ENCODE measurements at regions not wholly inside any gene's neighbourhood (a gene's known extent, or its start where the extent isn't known, plus 50 kb on each side); places are given as distances from the start of the nearest gene placed in this dataset.
"Not testable (repeated sequence)": the region's sequence is repeated elsewhere in the genome, so short reads cannot be mapped to it uniquely, and the experiment has no call there.

DNA sequence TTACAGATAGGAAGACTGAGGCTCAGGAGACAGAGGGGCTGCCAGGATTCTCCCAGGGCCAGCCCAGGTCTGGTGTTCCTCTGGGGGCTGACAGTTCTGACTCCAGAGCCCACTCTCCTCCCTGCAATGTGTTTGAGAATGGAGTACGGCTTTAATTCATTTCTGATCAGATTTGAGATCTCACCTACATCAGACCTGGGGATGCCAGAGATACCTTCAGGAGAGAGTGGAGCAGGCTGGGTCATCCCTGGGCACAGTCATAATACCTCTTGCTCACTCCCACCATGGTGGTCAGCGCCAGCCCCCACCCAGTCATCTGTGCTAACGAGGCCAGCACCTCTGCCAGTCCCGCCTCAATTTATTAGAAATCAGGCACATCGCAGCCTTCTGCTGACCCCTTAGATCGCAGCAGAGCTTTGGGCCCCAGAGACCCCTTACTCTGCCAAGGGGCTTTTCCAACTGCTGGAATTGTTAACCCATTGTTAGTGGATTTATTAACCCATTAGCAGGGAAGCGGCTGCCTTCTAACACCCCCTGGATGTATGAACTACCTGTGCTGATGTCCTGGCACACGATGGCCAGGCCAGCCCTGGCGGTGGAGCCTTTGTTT is 352.1 kb downstream of the MATN1 start:
- TF ChIP-seq, protein P1, sequence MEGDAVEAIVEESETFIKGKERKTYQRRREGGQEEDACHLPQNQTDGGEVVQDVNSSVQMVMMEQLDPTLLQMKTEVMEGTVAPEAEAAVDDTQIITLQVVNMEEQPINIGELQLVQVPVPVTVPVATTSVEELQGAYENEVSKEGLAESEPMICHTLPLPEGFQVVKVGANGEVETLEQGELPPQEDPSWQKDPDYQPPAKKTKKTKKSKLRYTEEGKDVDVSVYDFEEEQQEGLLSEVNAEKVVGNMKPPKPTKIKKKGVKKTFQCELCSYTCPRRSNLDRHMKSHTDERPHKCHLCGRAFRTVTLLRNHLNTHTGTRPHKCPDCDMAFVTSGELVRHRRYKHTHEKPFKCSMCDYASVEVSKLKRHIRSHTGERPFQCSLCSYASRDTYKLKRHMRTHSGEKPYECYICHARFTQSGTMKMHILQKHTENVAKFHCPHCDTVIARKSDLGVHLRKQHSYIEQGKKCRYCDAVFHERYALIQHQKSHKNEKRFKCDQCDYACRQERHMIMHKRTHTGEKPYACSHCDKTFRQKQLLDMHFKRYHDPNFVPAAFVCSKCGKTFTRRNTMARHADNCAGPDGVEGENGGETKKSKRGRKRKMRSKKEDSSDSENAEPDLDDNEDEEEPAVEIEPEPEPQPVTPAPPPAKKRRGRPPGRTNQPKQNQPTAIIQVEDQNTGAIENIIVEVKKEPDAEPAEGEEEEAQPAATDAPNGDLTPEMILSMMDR (IDR thresholded peaks at IDR 0.05; ENCODE audit: insufficient read depth, missing control alignments): no peak
- DNase-seq (ENCODE audit: insufficient read length, low spot score): no peak
- no peak for FAIRE-seq

DNA sequence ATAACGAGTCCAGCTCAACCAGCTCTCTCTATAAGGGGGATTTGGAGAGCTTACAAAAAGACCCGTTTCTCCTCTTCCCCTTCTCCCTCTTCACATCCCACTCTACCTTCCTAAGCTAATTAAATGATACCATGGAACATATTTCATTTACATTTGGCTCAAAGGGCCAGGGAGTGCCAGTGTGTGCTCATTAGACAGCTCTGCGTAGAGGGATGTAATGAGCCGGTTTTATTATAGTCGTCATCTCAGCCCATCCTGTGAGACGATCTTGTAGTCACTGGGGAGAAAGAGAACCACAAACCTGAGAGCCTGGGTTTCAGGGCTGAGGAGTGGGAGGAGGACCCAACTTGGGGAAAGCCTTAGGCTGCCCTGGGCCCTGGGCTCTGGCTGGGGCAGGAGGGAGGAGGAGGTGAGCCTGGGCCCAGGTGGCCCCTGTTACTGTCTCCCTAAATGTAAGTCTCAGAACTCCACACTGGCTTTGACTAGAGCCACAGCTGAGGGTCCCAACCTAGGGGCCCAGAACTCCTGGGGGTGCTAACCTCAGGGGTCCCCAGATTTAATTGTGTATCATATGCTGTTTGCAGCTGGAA is 354.6 kb downstream of the MATN1 start:
- FAIRE-seq (no peak), DNase-seq (ENCODE audit: insufficient read length, low spot score) (no peak)
- TF ChIP-seq, protein P1 (IDR thresholded peaks at IDR 0.05; ENCODE audit: insufficient read depth, missing control alignments): no peak

DNA sequence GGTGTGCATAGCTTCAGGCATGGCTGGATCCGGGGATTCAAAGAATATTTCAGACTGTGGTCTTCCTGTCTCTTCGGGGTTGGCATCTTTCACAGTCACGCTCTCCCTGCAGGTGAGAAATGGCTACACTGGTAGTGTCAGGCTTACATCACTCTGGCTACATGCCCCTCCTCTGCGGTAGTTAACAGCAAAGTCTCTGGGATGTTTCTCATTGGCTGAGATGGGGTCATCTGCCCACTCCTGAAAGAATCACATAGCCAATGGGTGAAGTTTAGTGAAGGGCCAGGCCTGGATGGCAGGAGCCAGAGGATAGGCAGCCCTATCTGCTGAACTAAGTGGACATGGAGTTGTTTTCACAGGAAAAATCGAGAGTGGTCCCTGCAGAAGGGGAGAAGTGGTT is 356.5 kb downstream of the MATN1 start:
- FAIRE-seq (no peak), DNase-seq (ENCODE audit: insufficient read length, low spot score) (no peak)
- TF ChIP-seq, protein P1 (IDR thresholded peaks at IDR 0.05; ENCODE audit: insufficient read depth, missing control alignments): no peak

DNA sequence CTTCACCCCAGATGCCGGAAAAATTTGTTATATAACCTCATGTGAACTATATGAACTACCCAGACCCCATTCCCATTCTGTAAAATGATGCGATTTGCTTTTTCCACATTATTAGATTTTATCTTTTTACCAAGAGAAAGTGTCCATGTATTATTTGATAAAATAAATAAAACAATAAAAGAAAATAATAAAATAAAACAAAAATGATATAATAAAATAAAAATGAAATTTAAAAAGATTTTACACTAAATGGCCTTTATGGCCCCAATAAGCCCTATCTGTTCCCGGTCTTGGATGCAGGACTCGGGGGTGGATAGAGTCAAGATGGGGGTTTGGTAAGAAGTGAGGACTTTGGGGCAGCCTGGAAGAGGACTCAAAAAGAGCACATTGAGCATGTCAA is 357.2 kb downstream of the MATN1 start:
- DNase-seq (ENCODE audit: insufficient read length, low spot score) (no peak), FAIRE-seq (no peak)
- TF ChIP-seq, protein P1 (IDR thresholded peaks at IDR 0.05; ENCODE audit: insufficient read depth, missing control alignments): no peak

DNA sequence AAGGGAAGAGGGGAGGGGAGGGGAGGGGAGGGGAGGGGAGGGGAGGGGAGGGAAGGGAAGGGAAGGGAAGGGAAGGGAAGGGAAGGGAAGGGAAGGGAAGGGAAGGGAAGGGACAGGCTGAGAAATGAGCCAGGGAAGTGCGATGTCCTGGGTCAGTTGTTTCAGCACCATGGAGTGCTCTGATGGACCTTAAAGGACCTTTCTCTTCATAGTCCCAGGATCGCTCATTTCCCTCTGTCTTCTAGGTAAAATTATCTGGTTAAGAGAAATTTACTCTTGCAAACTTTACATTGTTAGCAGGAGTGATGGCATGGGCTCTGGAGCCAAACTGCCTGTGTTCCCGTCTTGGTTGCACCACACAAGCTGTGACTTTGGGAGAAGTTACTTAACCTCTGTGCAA is 357.8 kb downstream of the MATN1 start:
- TF ChIP-seq, protein P1 (IDR thresholded peaks at IDR 0.05; ENCODE audit: insufficient read depth, missing control alignments): no peak
- no peak for FAIRE-seq
- no peak for DNase-seq (ENCODE audit: insufficient read length, low spot score)

DNA sequence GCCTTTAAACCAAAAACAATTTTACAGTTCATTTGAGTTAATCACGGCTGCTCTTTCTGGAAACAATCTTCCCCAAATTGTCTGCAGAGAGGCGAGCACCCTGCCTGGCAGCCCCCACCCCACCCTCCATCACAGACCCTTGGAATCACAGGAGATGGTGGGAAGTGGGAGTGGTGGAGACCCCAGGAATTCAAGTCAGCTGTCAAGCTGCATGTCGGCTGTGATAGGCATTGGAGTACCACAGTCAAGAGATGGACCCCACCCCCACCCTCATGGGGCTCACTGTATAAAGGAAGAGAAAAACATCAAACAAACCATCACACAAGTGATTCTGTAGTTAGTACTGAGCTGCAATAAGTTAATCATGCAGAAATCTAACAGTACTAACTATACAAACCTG is 360.4 kb downstream of the MATN1 start:
- TF ChIP-seq, protein P1 (IDR thresholded peaks at IDR 0.05; ENCODE audit: insufficient read depth, missing control alignments): no peak
- DNase-seq (ENCODE audit: insufficient read length, low spot score) (no peak), FAIRE-seq (no peak)

DNA sequence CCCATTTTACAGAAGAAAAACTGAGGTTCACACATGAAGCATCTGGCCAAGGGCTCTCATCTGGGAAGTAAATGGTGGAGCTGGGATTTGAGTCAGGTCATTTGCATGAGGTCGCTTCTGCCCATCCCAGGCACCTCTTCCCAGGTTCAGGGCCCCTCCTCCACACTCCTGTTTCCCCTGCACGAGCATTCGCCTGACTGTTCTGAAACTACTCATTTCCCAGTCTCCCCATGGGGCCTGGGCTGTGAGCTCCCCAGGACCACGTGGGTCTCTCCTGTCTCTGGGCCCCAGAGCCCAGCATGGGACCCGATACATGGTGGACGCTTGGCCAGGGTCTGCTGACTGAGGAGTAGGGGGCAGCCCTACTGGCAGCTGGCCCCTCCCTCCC is 360.8 kb downstream of the MATN1 start:
- FAIRE-seq: no peak
- DNase-seq (ENCODE audit: insufficient read length, low spot score): no peak
- TF ChIP-seq, protein P1 (IDR thresholded peaks at IDR 0.05; ENCODE audit: insufficient read depth, missing control alignments): no peak

DNA sequence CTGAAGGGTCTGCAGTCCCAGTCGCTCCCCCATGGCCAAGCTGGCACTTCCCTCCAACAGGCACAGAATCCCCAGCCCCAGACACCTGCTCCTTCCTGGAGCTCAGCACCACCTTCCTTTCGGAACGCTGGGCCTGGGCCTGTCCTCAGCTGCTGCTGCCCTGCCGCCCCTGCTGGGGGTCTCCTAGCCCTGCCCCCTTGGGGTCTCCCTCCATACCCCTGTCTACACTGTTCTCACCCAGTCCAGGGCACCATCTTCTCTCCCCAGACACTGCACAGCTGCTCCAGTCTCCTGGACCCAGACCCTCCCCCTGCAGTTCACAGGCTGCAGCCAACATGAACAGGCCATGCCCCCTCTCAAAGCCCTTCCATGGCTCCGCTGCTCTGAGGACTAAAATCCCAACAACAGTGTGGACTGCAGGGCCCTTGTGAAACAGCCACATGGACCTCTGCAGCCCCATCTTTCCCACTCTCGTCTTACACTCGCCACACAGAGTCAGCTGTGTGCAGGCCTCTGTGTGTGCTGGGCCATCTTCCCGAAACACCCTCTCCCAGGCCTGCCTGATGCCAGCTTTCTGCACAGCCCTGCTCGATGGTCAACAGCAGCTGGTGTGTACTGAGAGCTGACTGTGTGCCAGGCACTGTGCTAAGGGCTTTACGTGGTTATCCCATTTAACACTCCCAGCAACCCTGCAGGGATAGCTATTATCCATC is 361.3 kb downstream of the MATN1 start:
- FAIRE-seq; DNase-seq (ENCODE audit: insufficient read length, low spot score): not testable (repeated sequence)

All from D721Med (cell line).